ENCODE measurements at regions not wholly inside any gene's neighbourhood (a gene's known extent, or its start where the extent isn't known, plus 50 kb on each side); places are given as distances from the start of the nearest gene placed in this dataset.
A peak's percentile ranks its signal among the peaks of the same experiment; 100 is the strongest.

DNA sequence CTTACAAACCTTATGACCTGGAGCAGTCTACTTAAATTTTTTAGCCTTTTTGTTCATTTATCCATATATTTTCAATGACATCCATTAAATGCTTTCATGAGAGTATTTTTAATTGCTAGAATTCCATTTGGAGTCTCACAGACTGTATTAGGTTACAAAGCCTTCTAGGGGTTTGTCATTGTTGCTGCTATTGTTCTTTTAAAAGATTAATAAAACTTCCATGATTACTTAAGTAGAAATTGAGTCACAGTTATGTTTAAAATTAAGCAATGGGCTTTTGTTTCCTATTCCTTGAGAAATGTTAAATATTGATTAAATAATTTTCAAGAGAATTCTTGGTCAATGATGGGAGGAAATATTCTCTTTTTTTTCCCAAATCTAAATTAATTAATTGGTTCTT lies 1408.4 kb upstream of the RAG2 start:
- H3K36me3 Mint-ChIP-seq (ENCODE audit: insufficient read depth) = no peaks in the 10 kb centered on the region

GRCh38 chr11:38005597-38005996 lies 1407.6 kb upstream of the RAG2 start:
- Mint-ChIP-seq H3K4me1 (ENCODE audit: low read depth) (no peaks in the 10 kb centered on the region), H3K36me3 (ENCODE audit: insufficient read depth) (no peaks in the 10 kb centered on the region), H3K27me3 (no peaks in the 10 kb centered on the region), H3K9me3 (ENCODE audit: low read depth) (peaks cover 9% of the 10 kb centered on the region), H3K27ac (no peak overlapping the region), H3K4me3 (ENCODE audit: low read depth) (no peak overlapping the region)
- DNase-seq (ENCODE audit: low spot score, unreplicated experiment) = no peak
- TF ChIP-seq, protein P1, sequence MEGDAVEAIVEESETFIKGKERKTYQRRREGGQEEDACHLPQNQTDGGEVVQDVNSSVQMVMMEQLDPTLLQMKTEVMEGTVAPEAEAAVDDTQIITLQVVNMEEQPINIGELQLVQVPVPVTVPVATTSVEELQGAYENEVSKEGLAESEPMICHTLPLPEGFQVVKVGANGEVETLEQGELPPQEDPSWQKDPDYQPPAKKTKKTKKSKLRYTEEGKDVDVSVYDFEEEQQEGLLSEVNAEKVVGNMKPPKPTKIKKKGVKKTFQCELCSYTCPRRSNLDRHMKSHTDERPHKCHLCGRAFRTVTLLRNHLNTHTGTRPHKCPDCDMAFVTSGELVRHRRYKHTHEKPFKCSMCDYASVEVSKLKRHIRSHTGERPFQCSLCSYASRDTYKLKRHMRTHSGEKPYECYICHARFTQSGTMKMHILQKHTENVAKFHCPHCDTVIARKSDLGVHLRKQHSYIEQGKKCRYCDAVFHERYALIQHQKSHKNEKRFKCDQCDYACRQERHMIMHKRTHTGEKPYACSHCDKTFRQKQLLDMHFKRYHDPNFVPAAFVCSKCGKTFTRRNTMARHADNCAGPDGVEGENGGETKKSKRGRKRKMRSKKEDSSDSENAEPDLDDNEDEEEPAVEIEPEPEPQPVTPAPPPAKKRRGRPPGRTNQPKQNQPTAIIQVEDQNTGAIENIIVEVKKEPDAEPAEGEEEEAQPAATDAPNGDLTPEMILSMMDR (IDR thresholded peaks at IDR 0.05; ENCODE audit: unreplicated experiment) = no peak

More for the DNA sequence above, 1408.4 kb upstream of the RAG2 start:
- TF ChIP-seq, protein P1 (IDR thresholded peaks at IDR 0.05; ENCODE audit: unreplicated experiment) = no peak
- Mint-ChIP-seq H3K9me3 (ENCODE audit: low read depth) (peaks cover 9% of the 10 kb centered on the region), H3K27me3 (no peaks in the 10 kb centered on the region), H3K27ac (no peak overlapping the region), H3K4me3 (ENCODE audit: low read depth) (no peak overlapping the region), H3K4me1 (ENCODE audit: low read depth) (no peaks in the 10 kb centered on the region)
- no peak for DNase-seq (ENCODE audit: low spot score, unreplicated experiment)

- no peaks in the 10 kb centered on the region for H3K27me3 Mint-ChIP-seq
- TF ChIP-seq, protein P1 (IDR thresholded peaks at IDR 0.05; ENCODE audit: unreplicated experiment) = no peak
- no peak overlapping the region for H3K27ac Mint-ChIP-seq
- H3K9me3 Mint-ChIP-seq (ENCODE audit: low read depth) = peaks cover 5% of the 10 kb centered on the region
- no peaks in the 10 kb centered on the region for H3K4me1 Mint-ChIP-seq (ENCODE audit: low read depth)
- no peaks in the 10 kb centered on the region for H3K36me3 Mint-ChIP-seq (ENCODE audit: insufficient read depth)
- no peak overlapping the region for H3K4me3 Mint-ChIP-seq (ENCODE audit: low read depth)
- no peak for DNase-seq (ENCODE audit: low spot score, unreplicated experiment)
Measured at GRCh38 chr11:37999171-37999570, 1401.1 kb upstream of the RAG2 start.

GRCh38 chr11:37995886-37996285 lies 1397.8 kb upstream of the RAG2 start:
- peak overlapping the region; percentile 73 for H3K27ac Mint-ChIP-seq
- H3K27me3 Mint-ChIP-seq = no peaks in the 10 kb centered on the region
- TF ChIP-seq, protein P1 (IDR thresholded peaks at IDR 0.05; ENCODE audit: unreplicated experiment) = no peak
- no peak for DNase-seq (ENCODE audit: low spot score, unreplicated experiment)
- H3K36me3 Mint-ChIP-seq (ENCODE audit: insufficient read depth) = no peaks in the 10 kb centered on the region
- no peak overlapping the region for H3K4me3 Mint-ChIP-seq (ENCODE audit: low read depth)
- no peaks in the 10 kb centered on the region for H3K4me1 Mint-ChIP-seq (ENCODE audit: low read depth)
- H3K9me3 Mint-ChIP-seq (ENCODE audit: low read depth) = peaks cover 4% of the 10 kb centered on the region

- TF ChIP-seq, protein P1 (IDR thresholded peaks at IDR 0.05; ENCODE audit: unreplicated experiment) = no peak
- peaks cover 3% of the 10 kb centered on the region for H3K4me1 Mint-ChIP-seq (ENCODE audit: low read depth)
- no peak for DNase-seq (ENCODE audit: low spot score, unreplicated experiment)
- no peaks in the 10 kb centered on the region for H3K27me3 Mint-ChIP-seq
- no peak overlapping the region for H3K4me3 Mint-ChIP-seq (ENCODE audit: low read depth)
- peak overlapping the region; percentile 8 for H3K27ac Mint-ChIP-seq
- H3K36me3 Mint-ChIP-seq (ENCODE audit: insufficient read depth) = no peaks in the 10 kb centered on the region
- H3K9me3 Mint-ChIP-seq (ENCODE audit: low read depth) = peaks cover 4% of the 10 kb centered on the region
Measured at GRCh38 chr11:37988031-37988430, 1390.0 kb upstream of the RAG2 start.
